ENCODE measurements at regions not wholly inside any gene's neighbourhood (a gene's known extent, or its start where the extent isn't known, plus 50 kb on each side); places are given as distances from the start of the nearest gene placed in this dataset.

DNA sequence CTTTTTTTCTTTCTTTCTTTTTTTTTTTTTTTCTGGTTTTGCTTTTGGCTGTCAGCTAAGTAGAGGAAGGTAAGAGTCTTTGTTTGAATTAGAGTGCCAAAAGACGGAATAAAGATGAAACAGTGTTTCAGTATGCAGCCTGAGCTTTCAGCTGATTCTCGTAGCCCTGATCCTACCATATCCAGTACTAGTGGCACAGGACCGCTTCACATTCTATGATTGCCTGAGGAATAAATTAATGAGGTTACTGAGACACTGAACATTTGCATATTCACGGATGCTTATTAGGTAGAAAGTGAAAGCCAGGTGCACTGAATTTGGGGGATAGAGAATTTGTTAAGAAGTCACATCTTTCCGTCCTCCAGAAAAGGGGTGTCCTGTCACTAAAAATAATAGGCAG lies 421.5 kb upstream of the POU3F3 start:
- TF ChIP-seq, protein P1, sequence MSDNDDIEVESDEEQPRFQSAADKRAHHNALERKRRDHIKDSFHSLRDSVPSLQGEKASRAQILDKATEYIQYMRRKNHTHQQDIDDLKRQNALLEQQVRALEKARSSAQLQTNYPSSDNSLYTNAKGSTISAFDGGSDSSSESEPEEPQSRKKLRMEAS (IDR thresholded peaks at IDR 0.05), result no peak
- TF ChIP-seq, protein P2, sequence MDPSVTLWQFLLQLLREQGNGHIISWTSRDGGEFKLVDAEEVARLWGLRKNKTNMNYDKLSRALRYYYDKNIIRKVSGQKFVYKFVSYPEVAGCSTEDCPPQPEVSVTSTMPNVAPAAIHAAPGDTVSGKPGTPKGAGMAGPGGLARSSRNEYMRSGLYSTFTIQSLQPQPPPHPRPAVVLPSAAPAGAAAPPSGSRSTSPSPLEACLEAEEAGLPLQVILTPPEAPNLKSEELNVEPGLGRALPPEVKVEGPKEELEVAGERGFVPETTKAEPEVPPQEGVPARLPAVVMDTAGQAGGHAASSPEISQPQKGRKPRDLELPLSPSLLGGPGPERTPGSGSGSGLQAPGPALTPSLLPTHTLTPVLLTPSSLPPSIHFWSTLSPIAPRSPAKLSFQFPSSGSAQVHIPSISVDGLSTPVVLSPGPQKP (IDR thresholded peaks at IDR 0.05; ENCODE audit: low read depth, low read length), result no peak
